ENCODE measurements at regions not wholly inside any gene's neighbourhood (a gene's known extent, or its start where the extent isn't known, plus 50 kb on each side); places are given as distances from the start of the nearest gene placed in this dataset.

- Histone ChIP-seq H3K4me3 (ENCODE audit: low read length) (no peak overlapping the region), H3K4me1 (ENCODE audit: insufficient read depth, low read length) (0 out of 2 replicates have a peak, but pooled peaks cover 10% of the 10 kb centered on the region), H4K20me1 (ENCODE audit: low read length) (no peaks in the 10 kb centered on the region), H3K36me3 (ENCODE audit: low read depth, low read length) (no peaks in the 10 kb centered on the region), H3F3A (ENCODE audit: low read length, unreplicated experiment) (no peaks in the 10 kb centered on the region), H3K79me2 (ENCODE audit: low read length) (no peaks in the 10 kb centered on the region), H3K9me2 (replicated peaks; ENCODE audit: low read length) (no peaks in the 10 kb centered on the region), H3K27ac (ENCODE audit: low read length) (no peak overlapping the region), H3K9ac (ENCODE audit: low read length) (no peak overlapping the region), H3K9me3 (ENCODE audit: low read length) (peaks cover 5% of the 10 kb centered on the region; the same call in 1 of the 2 replicates), H3K4me2 (ENCODE audit: low read length) (no peak overlapping the region), H3K27me3 (ENCODE audit: low read length) (no peaks in the 10 kb centered on the region), H2AFZ (ENCODE audit: low read length) (no peak overlapping the region)
- no peak for DNase-seq
- ChIA-PET CTCF (no interaction called here), POLR2A (ENCODE audit: unreplicated experiment) (no interaction called here)
- intact Hi-C loops (cut with micrococcal nuclease) = no loop called here
- ATAC-seq = no peak
- TF ChIP-seq EZH2 (IDR thresholded peaks at IDR 0.05; ENCODE audit: low read length, unreplicated experiment) = no peak
- no peak for TF ChIP-seq EZH2phosphoT487 (IDR thresholded peaks at IDR 0.05; ENCODE audit: borderline replicate concordance, low read length)
- TF ChIP-seq, protein P1, sequence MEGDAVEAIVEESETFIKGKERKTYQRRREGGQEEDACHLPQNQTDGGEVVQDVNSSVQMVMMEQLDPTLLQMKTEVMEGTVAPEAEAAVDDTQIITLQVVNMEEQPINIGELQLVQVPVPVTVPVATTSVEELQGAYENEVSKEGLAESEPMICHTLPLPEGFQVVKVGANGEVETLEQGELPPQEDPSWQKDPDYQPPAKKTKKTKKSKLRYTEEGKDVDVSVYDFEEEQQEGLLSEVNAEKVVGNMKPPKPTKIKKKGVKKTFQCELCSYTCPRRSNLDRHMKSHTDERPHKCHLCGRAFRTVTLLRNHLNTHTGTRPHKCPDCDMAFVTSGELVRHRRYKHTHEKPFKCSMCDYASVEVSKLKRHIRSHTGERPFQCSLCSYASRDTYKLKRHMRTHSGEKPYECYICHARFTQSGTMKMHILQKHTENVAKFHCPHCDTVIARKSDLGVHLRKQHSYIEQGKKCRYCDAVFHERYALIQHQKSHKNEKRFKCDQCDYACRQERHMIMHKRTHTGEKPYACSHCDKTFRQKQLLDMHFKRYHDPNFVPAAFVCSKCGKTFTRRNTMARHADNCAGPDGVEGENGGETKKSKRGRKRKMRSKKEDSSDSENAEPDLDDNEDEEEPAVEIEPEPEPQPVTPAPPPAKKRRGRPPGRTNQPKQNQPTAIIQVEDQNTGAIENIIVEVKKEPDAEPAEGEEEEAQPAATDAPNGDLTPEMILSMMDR (conservative IDR thresholded peaks at IDR 0.05; ENCODE audit: low read depth, low read length) = no peak
- BruUV-seq (replicated peaks) = no TSS peak
Measured at GRCh38 chr15:45847645-45848044, 212.8 kb downstream of the SQOR start.

DNA sequence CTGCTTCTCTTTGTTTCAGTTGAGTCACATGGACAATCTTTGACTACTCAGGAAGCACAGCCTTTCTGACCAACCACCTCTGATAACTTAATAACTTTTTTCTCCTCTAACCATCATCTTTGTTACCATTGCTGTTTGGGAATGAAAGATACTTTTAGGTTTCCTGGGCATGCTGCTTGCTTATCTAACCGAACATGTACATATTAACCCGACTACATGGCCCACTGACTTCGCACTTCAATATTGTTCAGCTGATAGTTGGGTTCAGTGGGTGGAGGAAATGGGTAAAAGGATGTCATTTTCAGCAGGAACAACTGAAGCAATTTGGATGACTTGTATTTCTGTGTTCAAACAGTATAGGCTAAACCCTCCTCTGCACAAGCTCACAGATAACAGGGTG, 214.3 kb downstream of the SQOR start:
- Histone ChIP-seq H3K79me2 (ENCODE audit: low read length) (no peaks in the 10 kb centered on the region), H4K20me1 (ENCODE audit: low read length) (no peaks in the 10 kb centered on the region), H2AFZ (ENCODE audit: low read length) (no peak overlapping the region), H3K27me3 (ENCODE audit: low read length) (no peaks in the 10 kb centered on the region), H3K9ac (ENCODE audit: low read length) (no peak overlapping the region), H3K9me2 (replicated peaks; ENCODE audit: low read length) (no peaks in the 10 kb centered on the region), H3F3A (ENCODE audit: low read length, unreplicated experiment) (no peaks in the 10 kb centered on the region), H3K36me3 (ENCODE audit: low read depth, low read length) (no peaks in the 10 kb centered on the region), H3K9me3 (ENCODE audit: low read length) (peaks cover 5% of the 10 kb centered on the region; the same call in 1 of the 2 replicates), H3K27ac (ENCODE audit: low read length) (no peak overlapping the region), H3K4me2 (ENCODE audit: low read length) (no peak overlapping the region), H3K4me3 (ENCODE audit: low read length) (no peak overlapping the region), H3K4me1 (ENCODE audit: insufficient read depth, low read length) (0 out of 2 replicates have a peak, but pooled peaks cover 10% of the 10 kb centered on the region)
- TF ChIP-seq EZH2 (IDR thresholded peaks at IDR 0.05; ENCODE audit: low read length, unreplicated experiment) = no peak
- TF ChIP-seq EZH2phosphoT487 (IDR thresholded peaks at IDR 0.05; ENCODE audit: borderline replicate concordance, low read length) = no peak
- TF ChIP-seq, protein P1 (conservative IDR thresholded peaks at IDR 0.05; ENCODE audit: low read depth, low read length) = no peak
- BruUV-seq (replicated peaks) = no TSS peak
- ChIA-PET POLR2A (ENCODE audit: unreplicated experiment) (no interaction called here), CTCF (no interaction called here)
- ATAC-seq (no peak), DNase-seq (no peak)
- intact Hi-C loops (cut with micrococcal nuclease) = no loop called here

DNA sequence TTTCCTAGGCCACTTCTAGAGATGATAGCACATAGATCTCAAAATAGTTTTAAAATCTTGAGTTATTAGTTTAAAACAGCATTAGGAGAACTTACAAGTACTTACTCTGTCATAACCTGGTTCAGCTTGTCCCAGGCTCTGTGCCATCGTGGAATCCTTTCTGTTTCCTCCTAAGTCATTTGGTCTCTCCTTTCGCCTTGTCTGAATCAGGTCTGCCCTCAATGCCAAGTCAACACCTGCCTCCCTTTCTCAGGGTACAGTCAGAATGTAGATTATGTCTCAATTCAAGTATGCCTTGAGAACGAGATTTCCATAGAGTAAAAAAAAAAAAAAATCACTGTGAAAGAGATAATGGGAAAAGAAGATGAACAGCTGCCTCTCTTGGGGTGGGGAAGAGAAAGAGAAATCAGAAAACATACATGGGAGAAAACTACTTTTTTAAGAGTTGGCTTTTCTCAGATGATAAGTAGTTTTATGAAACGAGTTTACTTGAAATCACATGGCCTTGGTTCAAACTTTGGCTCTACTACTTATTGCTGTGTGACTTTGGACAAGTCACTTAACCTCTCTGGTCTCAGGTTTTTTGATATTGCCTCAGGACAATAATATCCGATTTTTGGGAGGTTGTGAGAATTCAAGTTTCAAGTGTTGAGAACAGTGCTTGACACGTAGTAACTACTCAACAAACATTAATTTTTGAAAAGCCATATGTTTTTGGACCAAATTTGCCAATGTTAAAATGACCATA, 219.8 kb downstream of the SQOR start:
- H3K4me1 ChIP-seq (ENCODE audit: insufficient read depth, low read length) = peaks cover 43% of the 10 kb centered on the region
- no peaks in the 10 kb centered on the region for H3K9me2 ChIP-seq (replicated peaks; ENCODE audit: low read length)
- no peak for ATAC-seq
- ChIA-PET CTCF (no interaction called here), POLR2A (ENCODE audit: unreplicated experiment) (no interaction called here)
- DNase-seq = no peak
- no peaks in the 10 kb centered on the region for H3K27me3 ChIP-seq (ENCODE audit: low read length)
- H3K9ac ChIP-seq (ENCODE audit: low read length) = no peak overlapping the region
- peaks cover 5% of the 10 kb centered on the region; the same call in 1 of the 2 replicates for H3K9me3 ChIP-seq (ENCODE audit: low read length)
- H3K4me2 ChIP-seq (ENCODE audit: low read length) = peak overlapping the region; percentile 76
- H3F3A ChIP-seq (ENCODE audit: low read length, unreplicated experiment) = peaks cover 9% of the 10 kb centered on the region
- no peak overlapping the region for H2AFZ ChIP-seq (ENCODE audit: low read length)
- no peaks in the 10 kb centered on the region for H4K20me1 ChIP-seq (ENCODE audit: low read length)
- peak overlapping the region; percentile 86 for H3K27ac ChIP-seq (ENCODE audit: low read length)
- no peaks in the 10 kb centered on the region for H3K79me2 ChIP-seq (ENCODE audit: low read length)
- H3K4me3 ChIP-seq (ENCODE audit: low read length) = no peak overlapping the region; the same call in 1 of the 2 replicates
- TF ChIP-seq, protein P1 (conservative IDR thresholded peaks at IDR 0.05; ENCODE audit: low read depth, low read length) = no peak
- TF ChIP-seq EZH2phosphoT487 (IDR thresholded peaks at IDR 0.05; ENCODE audit: borderline replicate concordance, low read length) (no peak), EZH2 (IDR thresholded peaks at IDR 0.05; ENCODE audit: low read length, unreplicated experiment) (no peak)
- intact Hi-C loops (cut with micrococcal nuclease) = loop anchor here (1.0 to 5.0 kb wide), 2 partner anchors 65 to 273 kb away; no protein-coding TSS in a partner anchor
- H3K36me3 ChIP-seq (ENCODE audit: low read depth, low read length) = no peaks in the 10 kb centered on the region
- BruUV-seq (replicated peaks) = no TSS peak

Data from PC-3 (cell line).